ENCODE measurements at regions not wholly inside any gene's neighbourhood (a gene's known extent, or its start where the extent isn't known, plus 50 kb on each side); places are given as distances from the start of the nearest gene placed in this dataset.

DNA sequence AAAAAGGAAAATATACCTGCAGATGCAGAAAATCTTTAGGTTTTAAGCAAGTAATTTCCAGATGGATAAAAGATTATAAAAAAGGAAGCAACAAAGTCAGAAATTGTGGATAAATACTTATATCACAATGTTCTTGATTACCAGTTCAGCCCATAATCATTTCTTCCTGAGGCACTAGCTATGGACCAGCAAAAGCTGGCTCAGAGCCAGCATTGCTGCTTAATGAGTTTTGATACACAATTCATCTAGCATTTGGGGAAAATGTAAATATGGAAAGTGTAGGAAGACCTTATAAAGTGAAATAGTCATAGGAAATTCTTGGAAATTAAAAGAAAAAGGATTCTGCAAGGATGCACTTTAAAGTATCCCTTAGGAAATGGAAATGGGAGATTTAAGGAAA, 168.3 kb upstream of the GBE1 start:
- Mint-ChIP-seq H3K4me3 (no peak overlapping the region), H3K9me3 (peaks cover 0 to 2% (median 0%) of the 10 kb centered on the region in 3 donors), H3K27me3 (no peaks in the 10 kb centered on the region), H3K27ac (no peak overlapping the region), H3K4me1 (no peaks in the 10 kb centered on the region), H3K36me3 (no peaks in the 10 kb centered on the region)
- Histone ChIP-seq H3K9me3 (no peaks in the 10 kb centered on the region), H3K4me3 (ENCODE audit: control insufficient read depth in 1 of 2, extremely low read depth in 1 of 2, low read length in 1 of 2) (no peak overlapping the region), H3K4me1 (ENCODE audit: control insufficient read depth in 1 of 2, extremely low read depth in 1 of 2, insufficient read depth in 2 of 2, low read length in 2 of 2) (no peaks in the 10 kb centered on the region), H3K27me3 (replicated peaks in 1 of 2; ENCODE audit: control insufficient read depth in 2 of 2, extremely low read depth in 1 of 2, insufficient read depth in 2 of 2, low read length in 1 of 2) (no peaks in the 10 kb centered on the region), H3K27ac (ENCODE audit: low read length) (no peak overlapping the region), H3K36me3 (ENCODE audit: control insufficient read depth in 2 of 2, extremely low read depth in 1 of 2, insufficient read depth in 1 of 2, low read length in 1 of 2) (no peaks in the 10 kb centered on the region)
- ChIA-PET POLR2A (no interaction called here), CTCF (no interaction called here)
- DNase-seq (no peak), ATAC-seq (replicated peaks in 1 of 4) (no peak)

DNA sequence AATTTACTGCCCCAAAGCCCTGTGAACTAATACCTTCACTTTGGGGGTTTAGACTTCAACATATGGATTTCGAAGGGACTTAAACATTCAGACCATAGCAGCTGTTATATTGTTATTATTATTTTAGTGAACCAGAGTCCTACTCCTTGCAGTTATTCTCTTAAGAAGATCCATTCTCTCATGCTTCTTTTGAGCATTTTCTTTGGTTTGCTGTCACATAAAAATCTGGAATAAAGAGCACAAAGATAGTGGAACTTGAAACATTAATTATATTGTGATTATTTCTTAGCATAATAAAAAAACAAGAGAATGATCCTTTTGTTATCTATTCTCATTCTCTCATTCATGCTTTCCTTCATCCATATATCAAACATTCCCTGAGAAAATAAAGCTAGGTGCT, 166.4 kb upstream of the GBE1 start:
- Histone ChIP-seq H3K27me3 (replicated peaks in 1 of 2; ENCODE audit: control insufficient read depth in 2 of 2, extremely low read depth in 1 of 2, insufficient read depth in 2 of 2, low read length in 1 of 2) (no peaks in the 10 kb centered on the region), H3K4me1 (ENCODE audit: control insufficient read depth in 1 of 2, extremely low read depth in 1 of 2, insufficient read depth in 2 of 2, low read length in 2 of 2) (no peaks in the 10 kb centered on the region), H3K27ac (ENCODE audit: low read length) (no peak overlapping the region), H3K9me3 (no peaks in the 10 kb centered on the region), H3K4me3 (ENCODE audit: control insufficient read depth in 1 of 2, extremely low read depth in 1 of 2, low read length in 1 of 2) (no peak overlapping the region), H3K36me3 (ENCODE audit: control insufficient read depth in 2 of 2, extremely low read depth in 1 of 2, insufficient read depth in 1 of 2, low read length in 1 of 2) (no peaks in the 10 kb centered on the region)
- WGBS (ENCODE audit: insufficient coverage), result no CpG with 5 or more reads among the region's 1 CpG
- ATAC-seq (replicated peaks in 1 of 4) (no peak), DNase-seq (no peak)
- ChIA-PET POLR2A (no interaction called here), CTCF (no interaction called here)
- H3K4me1 Mint-ChIP-seq, result no peaks in the 10 kb centered on the region
- no peaks in the 10 kb centered on the region for H3K36me3 Mint-ChIP-seq
- H3K9me3 Mint-ChIP-seq, result peaks cover 0 to 2% (median 0%) of the 10 kb centered on the region in 3 donors
- H3K27me3 Mint-ChIP-seq, result peaks cover 0 to 4% of the 10 kb centered on the region in 2 donors
- no peak overlapping the region for H3K27ac Mint-ChIP-seq
- H3K4me3 Mint-ChIP-seq, result no peak overlapping the region

DNA sequence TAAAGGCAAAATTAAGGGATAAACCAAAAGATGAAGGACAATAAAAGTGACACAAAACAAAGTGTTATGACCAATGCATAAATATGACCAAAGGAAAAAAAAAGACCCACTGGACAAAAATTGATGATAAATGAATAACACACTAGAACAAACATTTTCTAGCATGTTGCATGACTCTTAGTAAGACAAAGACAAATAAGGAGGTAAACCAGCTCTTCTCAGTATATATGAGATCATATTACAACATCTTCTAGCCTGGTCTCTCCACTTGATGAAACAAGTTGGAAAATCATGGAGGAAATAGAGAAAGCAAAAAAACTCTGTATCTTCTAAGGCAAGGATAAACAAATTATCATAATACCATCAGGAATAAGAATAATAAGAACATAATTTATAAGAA, 163.9 kb upstream of the GBE1 start:
- H3K9me3 Mint-ChIP-seq, result peaks cover 0 to 2% (median 0%) of the 10 kb centered on the region in 3 donors
- Histone ChIP-seq H3K9me3 (no peaks in the 10 kb centered on the region), H3K27ac (ENCODE audit: low read length) (no peak overlapping the region), H3K27me3 (replicated peaks in 1 of 2; ENCODE audit: control insufficient read depth in 2 of 2, extremely low read depth in 1 of 2, insufficient read depth in 2 of 2, low read length in 1 of 2) (no peaks in the 10 kb centered on the region), H3K4me1 (ENCODE audit: control insufficient read depth in 1 of 2, extremely low read depth in 1 of 2, insufficient read depth in 2 of 2, low read length in 2 of 2) (no peaks in the 10 kb centered on the region), H3K36me3 (ENCODE audit: control insufficient read depth in 2 of 2, extremely low read depth in 1 of 2, insufficient read depth in 1 of 2, low read length in 1 of 2) (no peaks in the 10 kb centered on the region), H3K4me3 (ENCODE audit: control insufficient read depth in 1 of 2, extremely low read depth in 1 of 2, low read length in 1 of 2) (no peak overlapping the region)
- H3K4me1 Mint-ChIP-seq, result no peaks in the 10 kb centered on the region
- no peak overlapping the region for H3K4me3 Mint-ChIP-seq
- no peak for ATAC-seq (replicated peaks in 1 of 4)
- ChIA-PET CTCF (no interaction called here), POLR2A (no interaction called here)
- H3K27ac Mint-ChIP-seq, result no peak overlapping the region
- H3K27me3 Mint-ChIP-seq, result peaks cover 0 to 4% of the 10 kb centered on the region in 2 donors
- DNase-seq, result no peak
- no peaks in the 10 kb centered on the region for H3K36me3 Mint-ChIP-seq

DNA sequence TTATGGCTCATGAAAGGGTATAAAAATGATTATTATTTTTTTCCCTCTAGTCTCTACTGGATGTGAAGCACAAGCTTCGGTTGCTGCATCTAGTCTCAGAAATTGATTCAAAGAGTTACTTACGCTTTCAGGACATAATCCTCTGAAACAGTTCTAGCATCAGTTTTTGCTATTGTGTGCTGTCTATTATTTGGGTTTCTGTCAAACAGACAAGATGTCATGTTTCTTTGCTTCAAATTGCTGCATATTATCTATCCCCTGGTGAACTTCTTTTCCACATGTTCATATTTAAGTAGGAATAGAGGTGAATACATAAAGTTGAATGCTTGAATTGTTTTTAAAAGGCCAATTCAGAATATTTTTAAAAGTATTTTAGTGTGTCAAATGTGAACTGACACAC, 161.6 kb upstream of the GBE1 start:
- ATAC-seq (replicated peaks in 1 of 4), result no peak
- no peak overlapping the region for H3K27ac Mint-ChIP-seq
- no peak for DNase-seq
- Histone ChIP-seq H3K27me3 (replicated peaks in 1 of 2; ENCODE audit: control insufficient read depth in 2 of 2, extremely low read depth in 1 of 2, insufficient read depth in 2 of 2, low read length in 1 of 2) (no peaks in the 10 kb centered on the region), H3K4me3 (ENCODE audit: control insufficient read depth in 1 of 2, extremely low read depth in 1 of 2, low read length in 1 of 2) (no peak overlapping the region), H3K27ac (ENCODE audit: low read length) (no peak overlapping the region), H3K9me3 (no peaks in the 10 kb centered on the region), H3K4me1 (ENCODE audit: control insufficient read depth in 1 of 2, extremely low read depth in 1 of 2, insufficient read depth in 2 of 2, low read length in 2 of 2) (no peaks in the 10 kb centered on the region), H3K36me3 (ENCODE audit: control insufficient read depth in 2 of 2, extremely low read depth in 1 of 2, insufficient read depth in 1 of 2, low read length in 1 of 2) (no peaks in the 10 kb centered on the region)
- no CpG with 5 or more reads among the region's 2 CpGs for WGBS (ENCODE audit: insufficient coverage)
- H3K9me3 Mint-ChIP-seq, result peaks cover 0 to 2% (median 0%) of the 10 kb centered on the region in 3 donors
- ChIA-PET POLR2A (no interaction called here), CTCF (no interaction called here)
- no peak overlapping the region for H3K4me3 Mint-ChIP-seq
- H3K36me3 Mint-ChIP-seq, result no peaks in the 10 kb centered on the region
- no peaks in the 10 kb centered on the region for H3K4me1 Mint-ChIP-seq
- peaks cover 0 to 4% of the 10 kb centered on the region in 2 donors for H3K27me3 Mint-ChIP-seq

DNA sequence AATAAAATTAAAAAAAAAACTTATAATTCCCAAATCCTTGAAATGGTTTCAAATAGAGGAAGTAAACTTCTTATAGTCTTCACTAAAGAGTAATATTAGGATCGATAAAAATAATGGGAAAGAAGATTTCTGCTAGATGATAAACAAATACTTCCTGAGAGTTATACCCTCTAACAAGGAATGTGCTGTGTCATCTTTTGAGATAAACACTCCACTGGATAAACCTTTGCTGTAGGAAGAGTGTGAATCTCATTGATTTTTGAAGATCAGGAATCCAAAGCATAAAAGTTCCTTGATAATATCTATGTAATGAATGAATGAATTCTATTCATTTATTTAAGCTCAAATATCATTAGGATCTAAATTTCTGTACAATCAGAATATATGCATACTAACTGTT, 161.0 kb upstream of the GBE1 start:
- no peak for ATAC-seq (replicated peaks in 1 of 4)
- POLR2A ChIA-PET, result no interaction called here
- Mint-ChIP-seq H3K4me3 (no peak overlapping the region), H3K9me3 (peaks cover 0 to 2% (median 0%) of the 10 kb centered on the region in 3 donors), H3K27ac (no peak overlapping the region), H3K4me1 (no peaks in the 10 kb centered on the region), H3K36me3 (no peaks in the 10 kb centered on the region), H3K27me3 (peaks cover 1 to 4% of the 10 kb centered on the region in 2 donors)
- Histone ChIP-seq H3K4me1 (ENCODE audit: control insufficient read depth in 1 of 2, extremely low read depth in 1 of 2, insufficient read depth in 2 of 2, low read length in 2 of 2) (no peaks in the 10 kb centered on the region), H3K27ac (ENCODE audit: low read length) (no peak overlapping the region), H3K36me3 (ENCODE audit: control insufficient read depth in 2 of 2, extremely low read depth in 1 of 2, insufficient read depth in 1 of 2, low read length in 1 of 2) (no peaks in the 10 kb centered on the region), H3K27me3 (replicated peaks in 1 of 2; ENCODE audit: control insufficient read depth in 2 of 2, extremely low read depth in 1 of 2, insufficient read depth in 2 of 2, low read length in 1 of 2) (no peaks in the 10 kb centered on the region), H3K4me3 (ENCODE audit: control insufficient read depth in 1 of 2, extremely low read depth in 1 of 2, low read length in 1 of 2) (no peak overlapping the region), H3K9me3 (no peaks in the 10 kb centered on the region)
- no CpG with 5 or more reads among the region's 1 CpG for WGBS (ENCODE audit: insufficient coverage)
- DNase-seq, result no peak
- CTCF ChIA-PET, result no interaction called here

DNA sequence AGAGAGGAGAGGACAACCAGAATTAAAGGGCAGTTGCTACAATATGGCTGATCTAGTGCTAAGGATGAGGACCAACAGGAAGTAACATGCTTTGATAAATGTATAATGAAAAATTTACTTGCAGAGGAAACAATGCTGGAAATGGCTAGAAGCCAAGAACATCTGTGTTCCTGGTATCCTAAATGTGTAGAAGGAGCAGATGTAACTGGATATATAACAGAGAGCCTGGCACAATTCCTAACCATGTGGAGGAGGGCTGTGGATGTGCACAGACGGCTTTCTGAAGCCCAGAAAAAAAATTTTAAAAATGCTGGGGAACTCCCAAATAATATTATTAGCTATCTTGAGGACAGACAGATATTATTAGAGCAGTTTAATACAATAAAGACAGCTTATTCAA, 159.4 kb upstream of the GBE1 start:
- H3K4me3 Mint-ChIP-seq, result no peak overlapping the region
- no peaks in the 10 kb centered on the region for H3K4me1 Mint-ChIP-seq
- DNase-seq, result no peak
- no peaks in the 10 kb centered on the region for H3K4me1 ChIP-seq (ENCODE audit: control insufficient read depth in 1 of 2, extremely low read depth in 1 of 2, insufficient read depth in 2 of 2, low read length in 2 of 2)
- no peak overlapping the region for H3K27ac Mint-ChIP-seq
- POLR2A ChIA-PET, result no interaction called here
- no CpG with 5 or more reads among the region's 1 CpG for WGBS (ENCODE audit: insufficient coverage)
- H3K27ac ChIP-seq (ENCODE audit: low read length), result no peak overlapping the region
- no peaks in the 10 kb centered on the region for H3K9me3 ChIP-seq
- no peaks in the 10 kb centered on the region for H3K27me3 ChIP-seq (replicated peaks in 1 of 2; ENCODE audit: control insufficient read depth in 2 of 2, extremely low read depth in 1 of 2, insufficient read depth in 2 of 2, low read length in 1 of 2)
- no peak for ATAC-seq (replicated peaks in 1 of 4)
- H3K9me3 Mint-ChIP-seq, result peaks cover 0 to 2% (median 0%) of the 10 kb centered on the region in 3 donors
- no peaks in the 10 kb centered on the region for H3K36me3 ChIP-seq (ENCODE audit: control insufficient read depth in 2 of 2, extremely low read depth in 1 of 2, insufficient read depth in 1 of 2, low read length in 1 of 2)
- H3K27me3 Mint-ChIP-seq, result peaks cover 1 to 7% of the 10 kb centered on the region in 2 donors
- H3K4me3 ChIP-seq (ENCODE audit: control insufficient read depth in 1 of 2, extremely low read depth in 1 of 2, low read length in 1 of 2), result no peak overlapping the region
- no peaks in the 10 kb centered on the region for H3K36me3 Mint-ChIP-seq
- CTCF ChIA-PET, result interaction anchor here in 1 of 2 donors (0.7 to 0.8 kb wide), 2 partner anchors 10 to 11 kb away, joined by 3 read pairs; no protein-coding TSS in a partner anchor

DNA sequence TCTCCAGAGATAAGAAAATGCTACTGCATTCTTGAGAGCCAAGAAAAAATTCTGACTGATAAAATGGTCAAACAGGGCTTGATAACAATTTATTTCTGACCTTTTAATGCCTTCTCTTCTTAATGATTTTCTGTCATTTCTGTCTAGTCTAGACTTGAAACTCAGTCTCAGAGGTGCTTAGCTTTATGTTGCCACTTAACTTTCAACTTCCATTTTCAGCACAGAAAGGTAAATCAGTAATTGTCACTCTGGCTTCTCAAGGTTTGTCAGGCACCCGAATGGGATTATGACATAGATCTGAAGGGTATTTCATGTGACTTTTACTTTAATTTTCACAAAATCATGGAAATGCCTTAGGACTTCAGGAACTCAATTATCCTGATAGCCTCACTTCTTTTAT, 155.4 kb upstream of the GBE1 start:
- no peaks in the 10 kb centered on the region for H3K4me1 ChIP-seq (ENCODE audit: control insufficient read depth in 1 of 2, extremely low read depth in 1 of 2, insufficient read depth in 2 of 2, low read length in 2 of 2)
- WGBS (ENCODE audit: insufficient coverage), result no CpG with 5 or more reads among the region's 1 CpG
- no peaks in the 10 kb centered on the region for H3K27me3 ChIP-seq (replicated peaks in 1 of 2; ENCODE audit: control insufficient read depth in 2 of 2, extremely low read depth in 1 of 2, insufficient read depth in 2 of 2, low read length in 1 of 2)
- no peak overlapping the region for H3K4me3 Mint-ChIP-seq
- H3K9me3 Mint-ChIP-seq, result no peaks in the 10 kb centered on the region
- no peak overlapping the region for H3K4me3 ChIP-seq (ENCODE audit: control insufficient read depth in 1 of 2, extremely low read depth in 1 of 2, low read length in 1 of 2)
- no peaks in the 10 kb centered on the region for H3K9me3 ChIP-seq
- no peaks in the 10 kb centered on the region for H3K36me3 Mint-ChIP-seq
- H3K36me3 ChIP-seq (ENCODE audit: control insufficient read depth in 2 of 2, extremely low read depth in 1 of 2, insufficient read depth in 1 of 2, low read length in 1 of 2), result no peaks in the 10 kb centered on the region
- no peak overlapping the region for H3K27ac ChIP-seq (ENCODE audit: low read length)
- POLR2A ChIA-PET, result no interaction called here
- H3K27me3 Mint-ChIP-seq, result peaks cover 1 to 4% of the 10 kb centered on the region in 2 donors
- CTCF ChIA-PET, result no interaction called here
- no peak for ATAC-seq (replicated peaks in 1 of 4)
- no peak overlapping the region for H3K27ac Mint-ChIP-seq
- no peaks in the 10 kb centered on the region for H3K4me1 Mint-ChIP-seq
- DNase-seq, result no peak
